ENCODE measurements at regions not wholly inside any gene's neighbourhood (a gene's known extent, or its start where the extent isn't known, plus 50 kb on each side); places are given as distances from the start of the nearest gene placed in this dataset.
A peak's percentile ranks its signal among the peaks of the same experiment; 100 is the strongest.

GRCh38 chr17:22654447-22654846 lies 962.1 kb downstream of the KCNJ18 start:
- DNase-seq (ENCODE audit: low read depth): no peak
- TF ChIP-seq CTCF (IDR thresholded peaks at IDR 0.05; ENCODE audit: low read depth, low read length, missing control alignments): no peak
- H3K4me3 ChIP-seq (ENCODE audit: low read depth, low read length): no peak overlapping the region

- TF ChIP-seq CTCF (IDR thresholded peaks at IDR 0.05; ENCODE audit: low read depth, low read length, missing control alignments): no peak
- DNase-seq (ENCODE audit: low read depth): no peak
- H3K4me3 ChIP-seq (ENCODE audit: low read depth, low read length): no peak overlapping the region
Measured at GRCh38 chr17:22669721-22670120, 977.4 kb downstream of the KCNJ18 start.

GRCh38 chr17:22671110-22671509 lies 978.8 kb downstream of the KCNJ18 start:
- TF ChIP-seq CTCF (IDR thresholded peaks at IDR 0.05; ENCODE audit: low read depth, low read length, missing control alignments): no peak
- DNase-seq (ENCODE audit: low read depth): no peak

GRCh38 chr17:22692066-22692805 lies 999.9 kb downstream of the KCNJ18 start:
- no peak for DNase-seq (ENCODE audit: low read depth)
- H3K4me3 ChIP-seq (ENCODE audit: low read depth, low read length): no peak overlapping the region
- no peak for TF ChIP-seq CTCF (IDR thresholded peaks at IDR 0.05; ENCODE audit: low read depth, low read length, missing control alignments)

More at GRCh38 chr17:22671110-22671509, 978.8 kb downstream of the KCNJ18 start:
- H3K4me3 ChIP-seq (ENCODE audit: low read depth, low read length): no peak overlapping the region

- DNase-seq (ENCODE audit: low read depth): no peak
- TF ChIP-seq CTCF (IDR thresholded peaks at IDR 0.05; ENCODE audit: low read depth, low read length, missing control alignments): no peak
- no peak overlapping the region for H3K4me3 ChIP-seq (ENCODE audit: low read depth, low read length)
Measured at GRCh38 chr17:22692806-22693171, 1000.5 kb downstream of the KCNJ18 start.

GRCh38 chr17:22694362-22695227 lies 1002.3 kb downstream of the KCNJ18 start:
- DNase-seq (ENCODE audit: low read depth): no peak
- peak; percentile 46 for TF ChIP-seq CTCF (IDR thresholded peaks at IDR 0.05; ENCODE audit: low read depth, low read length, missing control alignments)
- H3K4me3 ChIP-seq (ENCODE audit: low read depth, low read length): no peak overlapping the region
